ENCODE measurements at regions not wholly inside any gene's neighbourhood (a gene's known extent, or its start where the extent isn't known, plus 50 kb on each side); places are given as distances from the start of the nearest gene placed in this dataset.
"Not testable (repeated sequence)": the region's sequence is repeated elsewhere in the genome, so short reads cannot be mapped to it uniquely, and the experiment has no call there.

DNA sequence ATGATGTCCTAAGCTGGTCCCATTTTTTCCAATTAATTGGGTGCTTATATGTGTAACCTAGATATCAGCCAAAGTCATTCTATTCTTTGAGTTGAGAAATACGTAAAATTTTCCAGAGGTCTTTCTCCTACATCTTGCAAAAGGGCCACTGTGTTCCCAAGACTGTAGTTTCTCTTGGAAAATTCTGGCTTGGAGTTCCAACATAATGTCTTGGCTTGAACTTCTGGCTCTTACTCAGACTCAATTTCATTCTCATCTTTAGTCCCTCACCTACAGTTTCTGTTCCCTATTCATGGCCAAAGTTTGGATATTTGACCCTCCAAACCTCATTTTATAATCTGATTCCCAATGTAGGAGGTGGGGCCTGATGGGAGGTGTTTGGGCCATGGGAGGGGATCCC lies 201.4 kb upstream of the ARHGEF26 start:
- no peak for DNase-seq

DNA sequence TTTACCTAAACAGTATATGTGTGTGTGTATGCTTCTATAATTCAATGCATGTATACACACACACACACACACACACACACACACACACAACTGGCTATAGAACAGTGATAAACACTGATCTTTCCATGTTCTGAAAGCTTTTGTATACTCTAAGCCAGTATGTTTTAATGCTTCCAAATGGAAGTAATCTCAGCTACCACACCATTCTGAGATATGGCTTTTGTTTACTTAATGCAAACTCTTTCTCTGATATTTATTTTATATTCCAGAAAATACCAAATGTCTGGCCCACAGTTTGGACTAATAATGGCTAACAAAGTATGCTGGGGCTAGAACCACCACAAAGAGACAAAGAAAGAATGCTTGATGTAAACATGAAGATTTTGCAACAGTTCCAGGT lies 199.4 kb upstream of the ARHGEF26 start:
- no peak for DNase-seq

DNA sequence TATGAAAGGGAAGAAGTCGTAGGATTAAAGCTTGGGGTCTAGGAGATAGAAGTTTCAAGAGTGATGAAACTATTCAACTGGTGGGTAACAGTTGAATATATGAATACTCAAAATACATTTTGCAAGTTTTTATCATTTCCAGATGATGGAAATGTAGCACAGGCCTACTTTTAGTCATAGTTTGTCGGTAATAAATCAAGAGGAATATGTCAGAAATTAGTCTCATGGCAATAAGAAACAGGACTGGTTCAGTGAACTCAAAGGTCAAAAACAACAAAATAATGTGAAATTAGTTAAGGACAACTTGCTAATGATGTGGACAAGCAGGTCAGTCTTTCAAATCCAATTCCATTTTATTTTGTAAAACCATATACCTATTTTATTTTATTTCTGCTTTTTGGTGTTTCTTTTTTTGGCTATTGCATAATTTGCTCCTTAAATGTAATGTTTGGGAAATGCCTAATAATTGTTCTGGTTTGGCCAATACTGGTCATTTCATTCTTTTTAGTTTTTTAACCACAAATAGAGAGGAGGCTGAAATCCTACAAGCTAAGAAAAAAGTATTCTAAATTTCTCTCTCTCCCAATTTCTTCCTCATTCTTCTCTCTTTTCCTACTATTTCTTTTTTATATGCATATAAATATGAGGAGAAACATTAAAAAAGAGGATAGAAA lies 195.2 kb upstream of the ARHGEF26 start:
- no peak for DNase-seq

DNA sequence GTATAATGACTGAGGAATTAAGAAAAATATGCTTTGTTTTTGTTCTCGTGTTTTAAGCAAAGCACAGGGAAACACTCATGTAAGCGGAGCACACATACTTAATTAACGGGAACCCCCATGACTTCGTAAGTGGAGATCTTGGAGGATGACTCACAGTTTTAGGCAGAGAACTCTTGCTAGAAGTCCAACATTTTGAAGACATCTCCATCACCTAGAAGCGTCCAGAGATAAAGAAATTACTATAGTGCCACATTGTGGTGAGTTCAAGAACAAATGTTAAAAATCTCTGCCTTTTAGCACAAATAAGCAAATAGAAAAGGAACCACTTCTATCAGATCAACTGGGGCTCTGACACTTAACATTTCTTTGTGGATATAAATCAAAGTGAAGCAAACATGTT lies 194.1 kb upstream of the ARHGEF26 start:
- peak; percentile 48 for DNase-seq

DNA sequence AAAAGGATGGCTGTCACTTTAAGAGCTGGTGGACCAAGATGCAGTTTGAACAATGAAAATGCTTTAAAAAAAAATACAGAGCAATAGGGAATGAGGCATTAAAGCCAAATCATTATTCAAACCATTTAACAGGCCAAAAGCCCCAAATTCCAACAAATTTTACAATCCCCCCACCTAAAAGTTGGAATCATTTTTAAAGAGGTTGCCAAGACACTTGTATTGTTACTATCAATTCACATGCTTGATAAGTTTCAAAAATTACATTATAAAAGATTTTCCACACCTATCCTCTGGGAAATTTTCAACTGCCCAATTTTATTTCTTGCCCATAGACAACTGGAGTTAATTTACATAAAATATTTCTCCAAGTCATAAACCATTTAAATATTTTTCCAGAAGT lies 192.3 kb upstream of the ARHGEF26 start:
- no peak for DNase-seq

DNA sequence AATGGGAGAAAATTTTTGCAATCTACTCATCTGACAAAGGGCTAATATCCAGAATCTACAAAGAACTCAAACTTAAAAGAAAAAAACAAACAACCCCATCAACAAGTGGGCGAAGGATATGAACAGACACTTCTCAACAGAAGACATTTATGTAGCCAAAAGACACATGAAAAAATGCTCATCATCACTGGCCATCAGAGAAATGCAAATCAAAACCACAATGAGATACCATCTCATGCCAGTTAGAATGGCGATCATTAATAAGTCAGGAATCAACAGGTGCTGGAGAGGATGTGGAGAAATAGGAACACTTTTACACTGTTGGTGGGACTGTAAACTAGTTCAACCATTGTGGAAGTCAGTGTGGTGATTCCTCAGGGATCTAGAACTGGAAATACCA lies 187.7 kb upstream of the ARHGEF26 start:
- not testable (repeated sequence) for DNase-seq

DNA sequence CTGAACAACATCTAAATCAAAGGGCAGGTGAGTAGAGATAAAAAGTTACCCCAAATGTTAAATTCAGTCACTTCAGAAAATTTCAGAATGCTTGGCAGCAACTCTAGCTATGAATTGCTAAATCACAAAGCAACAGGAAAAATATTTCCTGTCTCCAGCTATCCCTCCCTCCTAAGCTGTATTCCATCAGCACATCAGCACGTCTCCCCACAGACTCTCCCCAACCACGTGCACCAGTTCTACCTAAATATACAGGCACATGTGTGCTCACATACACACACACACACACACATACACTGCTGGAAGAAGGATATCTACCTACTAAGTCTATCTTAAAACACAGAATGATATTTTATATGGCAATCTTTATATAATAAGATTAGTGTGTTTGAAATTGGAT lies 177.1 kb upstream of the ARHGEF26 start:
- DNase-seq, result no peak

DNA sequence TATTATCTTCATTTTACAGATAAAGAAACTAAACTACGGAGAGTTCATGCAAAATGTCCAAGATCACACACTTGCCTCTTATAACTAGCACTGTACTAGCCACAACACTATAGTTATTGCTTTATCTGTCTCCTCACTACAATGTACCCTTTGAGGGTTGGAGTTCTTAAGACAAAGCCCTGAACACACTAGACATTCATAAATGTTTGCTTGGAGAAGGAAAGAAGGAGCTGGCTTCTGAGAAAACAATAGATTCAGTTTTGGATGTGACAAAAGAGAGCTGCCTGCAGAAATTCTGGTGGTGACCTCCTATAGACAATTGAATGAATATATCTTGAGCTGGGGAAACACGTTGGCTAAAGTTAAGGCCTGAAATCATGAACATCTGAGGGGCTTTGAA lies 169.9 kb upstream of the ARHGEF26 start:
- no peak for DNase-seq

DNA sequence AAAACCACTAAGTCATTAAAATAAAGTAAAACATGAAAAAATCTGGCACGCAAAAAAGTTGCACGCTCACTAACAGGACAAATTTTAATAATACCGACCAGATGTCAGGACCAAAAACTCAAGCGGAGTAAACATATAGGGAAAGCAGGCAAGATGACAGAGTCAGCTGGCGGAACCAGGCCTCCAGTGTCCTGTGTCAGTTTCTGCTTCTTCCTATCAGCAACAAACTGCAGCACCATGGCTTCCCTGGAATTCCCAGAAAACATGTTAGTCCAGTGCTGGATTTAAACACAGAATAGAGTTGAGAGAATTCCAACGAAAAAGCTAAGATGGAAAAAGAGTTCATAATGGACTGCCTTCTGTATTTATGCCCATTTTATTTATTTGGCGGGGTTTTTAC lies 169.1 kb upstream of the ARHGEF26 start:
- no peak for DNase-seq

DNA sequence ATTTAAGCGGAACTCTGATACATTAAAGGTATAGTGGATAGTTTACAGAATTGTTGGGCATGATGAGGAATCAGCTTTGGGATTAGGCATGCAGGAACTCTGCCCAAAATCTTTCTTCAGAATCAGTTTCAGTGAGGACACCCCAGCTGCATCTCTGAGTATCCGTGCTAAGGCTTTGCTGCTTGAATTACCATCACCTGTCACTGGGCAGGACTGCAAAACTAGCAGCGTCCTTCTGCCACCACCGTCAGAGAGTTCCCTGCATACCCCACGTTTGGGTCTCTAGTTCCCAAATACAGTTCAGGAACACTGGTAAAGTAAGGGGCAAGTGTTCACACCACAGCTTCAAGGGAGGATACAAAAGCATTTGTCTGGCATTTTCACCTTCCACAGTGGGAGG lies 164.6 kb upstream of the ARHGEF26 start:
- peak; percentile 67 for DNase-seq

DNA sequence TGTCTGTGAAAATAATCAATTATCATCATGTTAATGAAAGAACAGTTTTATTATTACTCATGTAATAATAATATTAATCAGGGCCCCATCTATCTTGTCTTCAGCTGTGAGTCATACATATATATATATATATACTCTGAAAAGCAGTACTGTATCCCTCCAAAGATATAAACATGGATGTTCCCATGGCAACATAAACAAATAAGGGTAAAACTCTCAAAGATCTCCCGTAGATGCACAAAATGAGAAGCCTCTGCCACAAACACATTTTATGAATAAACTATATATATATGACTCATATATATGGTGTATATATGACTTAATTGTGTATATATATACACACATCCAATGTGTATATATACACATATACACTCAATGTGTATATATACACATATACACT lies 163.8 kb upstream of the ARHGEF26 start:
- DNase-seq, result peak; percentile 55

DNA sequence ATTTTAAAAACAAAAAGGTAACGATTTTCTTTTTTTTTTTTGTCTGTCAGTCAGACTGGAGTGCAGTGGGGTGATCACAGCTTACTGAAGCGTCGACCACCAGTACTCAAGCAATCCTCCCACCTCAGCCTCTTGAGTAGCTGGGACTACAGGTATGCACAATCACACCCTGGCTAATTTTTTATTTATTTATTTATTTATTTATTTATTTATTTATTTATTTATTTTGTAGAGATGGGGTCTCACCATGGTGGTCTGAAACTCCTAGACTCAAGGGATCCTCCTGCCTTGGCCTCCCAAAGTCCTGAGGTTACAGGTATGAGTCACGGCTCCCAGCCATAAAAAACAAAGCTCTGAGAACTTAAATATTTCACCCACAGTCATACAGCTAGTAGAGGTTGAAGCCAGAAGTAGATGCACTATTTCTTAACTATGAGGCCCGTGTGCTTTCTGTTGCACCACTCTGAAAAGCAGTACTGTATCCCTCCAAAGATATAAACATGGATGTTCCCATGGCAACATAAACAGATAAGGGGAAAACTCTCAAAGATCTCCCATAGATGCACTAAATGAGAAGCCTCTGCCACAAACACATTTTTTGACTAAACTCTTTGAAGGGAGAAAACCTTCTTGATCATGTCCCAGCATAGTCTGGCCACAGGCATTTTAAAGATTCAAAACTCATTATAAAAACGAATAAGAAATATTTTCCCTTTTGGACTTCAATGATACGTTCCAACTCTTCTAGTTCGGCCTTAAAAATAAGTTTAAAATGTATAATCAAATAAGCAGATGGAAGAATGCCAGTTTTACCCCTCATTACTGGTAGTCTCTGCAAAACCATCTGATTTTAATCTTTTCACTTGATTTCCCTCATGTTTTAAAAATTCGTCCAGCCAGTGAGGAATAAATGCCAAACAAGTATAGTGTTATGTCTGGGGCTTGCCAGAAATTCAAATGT lies 162.3 kb upstream of the ARHGEF26 start:
- DNase-seq, result peak; percentile 82

DNA sequence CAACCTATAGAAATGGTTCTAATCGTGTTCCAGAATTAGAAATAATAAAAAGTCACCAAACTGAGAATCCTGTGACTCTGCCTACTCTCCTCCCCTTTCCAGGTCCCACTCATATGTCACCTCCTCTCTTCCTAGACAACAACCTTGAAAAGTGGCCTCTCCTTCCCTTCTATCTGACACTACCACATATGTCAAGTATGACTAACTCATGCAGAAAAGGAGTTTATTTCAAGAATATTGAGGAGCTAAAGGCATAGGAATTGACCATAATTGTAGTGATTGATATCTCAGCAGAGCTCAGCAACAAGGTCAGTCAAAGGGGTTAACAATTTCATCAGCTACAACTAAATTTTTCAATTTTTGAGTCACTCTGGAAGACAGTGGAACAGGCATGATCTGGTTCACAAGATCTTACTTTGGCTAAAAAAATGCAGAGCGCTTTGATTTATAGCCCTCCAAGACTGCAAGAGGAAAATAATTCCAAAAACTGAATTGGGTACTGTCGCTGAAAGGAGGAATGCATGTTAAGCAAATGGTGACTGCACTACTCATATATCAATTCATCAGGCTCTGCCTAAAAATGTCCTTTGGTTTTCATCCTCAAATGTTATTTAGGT lies 160.6 kb upstream of the ARHGEF26 start:
- no peak for DNase-seq

DNA sequence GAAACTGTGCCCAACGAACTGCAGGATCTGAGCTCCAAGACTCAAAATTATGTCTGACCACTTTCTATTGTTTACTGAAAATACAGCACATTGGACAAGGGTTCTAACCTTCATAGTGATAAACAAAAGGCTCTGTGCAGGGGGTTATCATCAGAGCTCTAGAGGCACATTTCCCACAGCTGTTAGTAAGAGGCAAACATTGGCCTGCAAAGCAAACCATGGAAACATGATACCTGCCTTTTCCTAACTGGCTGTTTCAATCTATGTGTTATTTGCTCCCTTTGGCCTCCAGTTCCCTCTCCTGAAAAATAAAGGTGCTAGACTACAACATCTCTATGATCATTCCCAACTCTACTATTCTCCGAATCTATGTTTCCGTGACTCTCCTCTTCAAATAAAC lies 159.7 kb upstream of the ARHGEF26 start:
- DNase-seq, result peak; percentile 52

DNA sequence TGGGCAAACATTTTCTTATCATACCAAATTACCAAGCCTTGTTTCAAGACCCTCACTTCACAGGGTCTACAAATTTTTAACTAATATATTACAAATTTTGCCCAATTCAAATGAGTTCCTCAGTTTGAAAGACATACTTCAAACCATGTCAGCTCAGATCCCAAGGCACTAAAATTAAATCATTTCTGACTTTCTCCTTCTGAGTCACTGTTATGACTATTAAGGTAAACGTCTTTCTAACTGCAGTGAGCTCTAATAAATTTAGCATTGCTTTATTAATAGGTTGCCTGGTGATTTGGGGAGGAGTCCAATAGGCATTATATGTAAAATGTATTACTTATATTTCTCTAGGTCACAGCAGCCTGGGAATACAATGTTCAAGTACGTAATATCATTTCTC lies 158.2 kb upstream of the ARHGEF26 start:
- DNase-seq, result no peak

DNA sequence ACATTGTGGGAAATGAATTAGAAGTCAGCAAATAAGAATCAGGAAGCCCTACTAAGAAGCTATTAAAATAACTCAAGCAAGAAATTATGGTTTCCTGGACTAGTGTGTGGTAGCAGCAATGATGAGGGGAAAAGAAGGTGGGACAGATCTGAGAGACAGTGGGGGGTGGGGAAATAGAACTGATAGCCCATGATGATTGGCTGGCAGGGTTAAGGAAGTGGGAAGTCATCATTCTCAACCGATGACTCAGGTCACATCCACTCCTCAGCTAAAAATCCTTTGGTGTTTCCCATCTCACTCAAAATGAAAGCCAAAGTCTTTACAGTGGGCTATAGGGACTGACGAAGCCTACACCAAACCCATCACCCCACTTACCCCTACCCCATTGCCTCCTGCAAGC lies 153.9 kb upstream of the ARHGEF26 start:
- DNase-seq, result no peak

DNA sequence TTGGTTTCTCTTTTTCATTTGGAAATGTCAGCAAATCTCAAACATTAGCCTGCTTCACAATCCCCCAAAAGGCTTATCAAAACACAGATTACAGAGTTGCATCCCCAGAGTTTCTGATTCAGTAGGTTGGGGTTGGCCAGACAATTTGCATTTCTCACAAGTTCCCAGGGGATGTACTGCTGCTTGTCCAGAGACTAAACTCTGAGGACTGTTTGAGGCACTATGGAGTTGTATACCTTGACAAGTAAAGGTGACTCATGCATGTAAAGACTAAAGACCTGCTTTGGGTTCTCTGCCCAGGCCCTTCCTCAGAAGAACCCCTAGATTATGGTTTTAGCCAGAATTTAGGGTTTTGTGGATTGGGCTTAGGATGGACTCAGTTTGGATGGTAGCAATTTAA lies 151.1 kb upstream of the ARHGEF26 start:
- DNase-seq, result no peak

DNA sequence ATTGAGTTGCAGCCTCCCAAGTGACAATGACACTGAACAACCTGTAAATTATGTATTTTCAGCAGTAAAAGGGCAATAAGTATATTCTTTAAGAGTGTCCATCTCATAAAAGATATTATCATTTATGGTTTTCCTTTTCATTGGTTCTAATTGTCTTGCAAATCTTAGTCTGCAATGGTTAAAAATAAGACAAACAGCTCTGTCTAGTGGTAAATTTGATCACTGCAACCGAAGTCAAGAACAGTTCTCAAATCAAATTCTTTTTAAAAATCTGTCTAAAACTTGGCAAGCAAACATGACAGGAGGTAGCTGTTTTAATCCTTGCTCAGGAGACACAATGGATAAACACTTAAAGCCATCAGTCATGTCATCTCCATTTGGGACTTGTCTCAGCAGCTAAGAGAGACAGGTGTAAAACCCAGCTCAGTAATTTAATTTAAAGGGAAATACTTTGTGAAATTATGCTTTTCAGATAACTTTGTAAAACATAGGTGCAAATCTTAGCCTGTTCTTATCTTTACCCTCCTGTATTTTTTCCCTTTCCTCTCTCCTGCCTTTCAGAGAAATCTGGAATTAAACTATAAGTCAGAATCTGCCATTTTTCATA lies 150.3 kb upstream of the ARHGEF26 start:
- peak; percentile 68 for DNase-seq

DNA sequence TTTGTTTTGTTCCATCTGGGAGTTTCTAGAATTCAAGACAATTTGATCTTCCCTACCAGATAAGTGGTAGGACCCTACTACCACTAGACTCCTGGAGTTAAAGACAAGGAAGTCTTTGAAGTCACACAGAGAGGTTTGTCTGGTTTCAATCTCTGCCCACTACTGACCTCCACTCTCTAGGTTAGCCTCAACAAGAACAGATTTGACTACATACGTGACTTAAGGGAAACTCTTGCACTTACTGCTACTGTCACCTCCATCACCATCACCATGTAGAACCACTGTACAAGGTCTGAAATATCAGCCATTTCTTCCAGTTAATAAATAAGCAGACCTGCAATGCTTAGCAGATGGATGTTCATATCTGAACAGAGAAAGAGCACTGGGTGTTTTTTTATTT lies 148.3 kb upstream of the ARHGEF26 start:
- no peak for DNase-seq

DNA sequence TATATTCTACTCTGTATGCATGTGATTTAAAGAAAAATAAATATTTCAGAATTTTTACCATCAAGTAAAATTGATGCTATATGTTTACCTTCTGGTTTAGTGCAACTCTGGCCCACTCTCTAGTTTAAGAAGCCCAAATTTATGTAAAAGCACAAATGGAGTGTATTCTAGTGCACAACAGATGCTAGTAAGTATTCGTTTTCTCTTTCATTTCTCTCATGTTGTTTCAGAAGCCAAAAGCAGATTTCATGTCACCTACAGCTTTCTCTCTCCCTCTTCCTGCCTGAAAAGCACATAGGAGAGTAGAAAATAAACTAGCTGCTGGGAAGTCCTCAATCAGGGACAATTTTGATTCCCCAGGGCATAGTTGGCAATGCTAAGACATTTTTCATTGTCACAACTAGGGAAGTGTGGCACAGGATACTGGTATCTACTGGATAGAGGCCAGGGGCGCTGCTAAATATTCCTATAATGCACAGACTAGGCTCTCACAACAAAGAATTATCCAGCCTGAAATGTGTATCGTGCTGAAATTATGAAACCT lies 147.4 kb upstream of the ARHGEF26 start:
- DNase-seq, result no peak

DNA sequence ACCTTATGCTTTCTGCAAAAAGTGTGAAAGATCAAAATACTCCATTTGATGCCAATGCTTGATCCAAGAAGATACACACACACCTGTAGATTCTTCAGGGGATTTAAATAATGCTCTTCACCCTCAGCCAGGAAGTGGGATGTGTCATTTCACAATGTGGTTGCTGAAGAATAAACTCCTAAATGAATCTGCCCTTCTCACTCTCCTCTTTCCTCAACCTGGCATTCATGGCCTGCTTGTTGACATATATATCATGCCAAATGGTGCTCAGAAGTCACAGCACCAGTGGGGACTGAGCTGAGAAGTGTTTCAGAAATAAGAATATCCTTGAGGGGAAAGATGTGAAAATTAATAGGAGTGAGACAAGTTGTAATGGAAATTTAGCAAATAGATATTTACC lies 146.6 kb upstream of the ARHGEF26 start:
- no peak for DNase-seq

DNA sequence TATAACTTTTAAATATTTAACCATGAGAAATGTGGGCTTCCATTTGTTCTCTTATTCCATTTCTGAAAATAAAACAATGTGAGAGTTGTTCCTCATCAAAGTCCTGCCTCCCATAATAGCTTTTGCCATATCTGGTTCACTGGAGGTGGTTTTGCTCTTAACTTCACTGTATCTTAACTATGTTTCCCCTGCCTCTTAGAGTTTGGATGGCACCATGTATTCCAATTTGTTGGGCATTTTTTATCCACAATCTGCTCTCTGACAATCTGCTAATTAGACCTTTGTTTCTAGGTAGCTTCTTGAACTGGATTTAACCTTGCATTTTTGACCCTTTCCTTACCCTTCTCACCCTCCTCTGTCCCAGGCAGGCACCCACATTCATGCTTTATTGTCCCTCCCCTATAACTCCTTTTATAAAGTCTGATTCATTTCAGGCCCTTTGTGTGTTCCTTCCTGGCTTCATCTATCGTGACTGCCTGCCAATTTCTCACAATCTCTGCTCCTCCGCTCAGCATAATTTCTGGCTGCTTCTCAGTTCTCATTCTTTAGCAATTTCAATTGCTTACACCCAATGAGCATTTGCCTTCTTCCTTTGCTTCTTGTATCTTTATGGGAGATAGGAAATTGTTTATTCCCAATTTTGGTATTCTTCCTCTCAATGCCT lies 144.2 kb upstream of the ARHGEF26 start:
- DNase-seq, result peak; percentile 79
